NCI-H2029 treated with DMSO at 0.1 percent for 48 hours (cell line): ENCODE measurements at regions not wholly inside any gene's neighbourhood (a gene's known extent, or its start where the extent isn't known, plus 50 kb on each side); places are given as distances from the start of the nearest gene placed in this dataset.
A peak's percentile ranks its signal among the peaks of the same experiment; 100 is the strongest.

Experiments used
- DNase-seq: peaks from one replicate; lab custom pipeline; 2025; lab: John Stamatoyannopoulos, UW

DNA sequence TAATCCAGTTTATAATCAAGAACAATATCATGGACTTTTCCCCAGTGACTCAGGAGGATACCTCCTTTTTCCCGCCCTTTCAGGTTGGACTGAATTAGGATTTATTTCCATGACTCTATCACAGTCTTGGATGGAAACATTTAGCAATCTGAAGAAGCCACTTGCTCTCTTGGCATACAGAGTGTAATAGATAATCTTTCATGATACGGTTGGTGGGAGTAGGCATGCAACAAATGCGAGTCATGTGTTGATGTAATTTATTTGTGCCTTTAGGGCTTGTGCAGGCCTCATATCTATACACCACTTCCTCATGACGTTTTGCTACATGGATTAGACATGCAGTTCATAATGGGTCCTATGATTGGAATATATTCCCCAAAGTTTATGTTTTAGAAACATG lies 54.2 kb upstream of the MCTP2 start:
- no peak for DNase-seq

DNA sequence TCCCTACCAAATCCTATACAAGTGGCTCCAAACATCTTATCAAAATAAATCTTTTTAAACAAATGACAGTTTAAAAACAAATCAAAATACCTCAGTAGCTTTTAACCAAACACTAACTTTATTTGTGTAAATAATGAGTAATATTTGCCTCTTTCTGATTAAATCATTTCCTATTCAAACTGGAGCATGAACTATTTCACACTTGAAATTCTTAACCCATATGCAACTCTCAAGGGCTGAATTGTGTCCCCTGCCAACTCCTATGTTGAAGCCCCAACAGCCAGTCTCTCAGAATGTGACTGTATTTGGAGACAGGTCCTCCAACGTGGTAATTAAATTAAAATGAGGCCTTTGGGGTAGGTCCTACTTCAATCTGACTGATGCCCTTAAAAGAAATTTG lies 55.9 kb upstream of the MCTP2 start:
- DNase-seq = no peak

GRCh38 chr15:94174399-94174802 lies 57.0 kb upstream of the MCTP2 start:
- DNase-seq = no peak

DNA sequence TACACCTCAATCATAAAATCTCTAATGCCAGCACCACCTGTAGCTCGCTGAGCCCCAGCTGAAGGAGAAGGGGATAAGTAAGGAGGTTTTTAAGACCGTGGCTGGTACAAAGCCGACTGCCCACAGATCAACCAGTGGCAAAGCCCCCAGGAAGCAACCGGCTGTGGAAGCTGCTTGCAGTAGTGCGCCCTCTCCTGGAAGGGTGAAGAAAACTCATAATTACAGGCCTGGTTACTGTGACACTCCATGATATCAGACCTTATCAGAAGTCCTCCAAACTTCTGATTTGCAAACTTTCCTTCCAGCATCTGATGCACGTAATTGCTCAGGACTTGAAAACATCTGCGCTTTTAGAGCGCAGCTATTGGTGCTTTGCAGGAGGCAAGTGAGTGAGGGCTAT lies 63.1 kb upstream of the MCTP2 start:
- DNase-seq = no peak

- no peak for DNase-seq
Observed at GRCh38 chr15:94164971-94165370, 66.4 kb upstream of the MCTP2 start.

- peak; percentile 8 for DNase-seq
Observed at GRCh38 chr15:94164202-94164807, 67.1 kb upstream of the MCTP2 start.

DNA sequence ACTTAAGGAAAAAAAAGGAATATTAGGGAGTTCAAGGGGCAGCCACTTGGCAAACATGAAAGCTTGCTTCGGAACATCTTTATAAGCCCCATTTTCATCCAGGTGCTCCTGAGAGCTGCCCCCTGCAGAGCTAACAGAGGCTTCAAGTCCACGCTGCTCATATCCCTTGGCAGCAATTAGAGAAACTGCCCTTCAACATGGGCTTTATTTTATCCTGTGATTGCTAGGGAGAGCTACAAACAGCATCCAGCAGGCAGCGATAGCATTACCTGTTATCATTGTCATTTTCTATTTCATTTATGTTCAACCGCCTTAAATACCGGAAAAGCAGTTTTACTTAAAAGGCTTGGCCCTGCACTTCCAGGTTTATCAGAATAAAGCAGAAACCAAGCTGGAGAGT lies 68.4 kb upstream of the MCTP2 start:
- DNase-seq = no peak

DNA sequence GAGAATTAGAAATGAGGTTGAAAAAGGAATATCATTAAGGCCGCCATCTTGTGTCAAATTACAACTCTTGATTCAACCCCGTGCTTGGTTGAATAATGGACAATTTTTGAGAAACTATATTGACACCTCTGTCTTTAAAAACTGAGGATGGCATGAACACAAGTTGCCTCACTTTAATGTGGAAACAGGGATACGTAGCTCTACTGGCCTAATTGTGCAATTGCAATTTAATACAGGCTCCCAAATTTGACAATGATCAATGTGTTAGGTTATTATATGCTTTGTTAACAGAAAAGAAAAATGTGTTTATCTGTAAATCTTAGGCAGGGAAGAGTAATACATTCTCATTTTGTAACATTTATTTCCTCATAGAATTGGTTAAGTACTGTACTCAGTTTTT lies 77.1 kb upstream of the MCTP2 start:
- no peak for DNase-seq

DNA sequence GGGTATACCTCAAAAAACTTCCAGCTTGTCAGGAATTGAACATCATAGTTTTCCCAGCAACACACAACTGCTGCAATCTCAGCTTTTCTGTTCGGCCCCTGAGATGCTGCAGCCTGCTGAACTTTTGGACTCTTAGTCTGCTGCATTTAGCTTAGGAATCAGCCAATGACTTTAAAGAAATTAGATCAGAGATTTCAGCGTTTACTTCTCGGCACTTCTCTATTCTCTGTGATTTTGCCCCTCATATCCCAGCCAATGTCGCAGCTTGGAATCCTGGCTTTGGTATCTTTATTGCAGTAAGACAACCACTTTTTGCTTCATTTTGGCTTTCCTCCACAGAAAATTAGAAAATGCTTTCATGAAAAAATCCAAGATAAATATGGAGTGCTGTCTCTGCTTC lies 86.3 kb upstream of the MCTP2 start:
- DNase-seq = no peak

GRCh38 chr15:94141802-94142201 lies 89.6 kb upstream of the MCTP2 start:
- DNase-seq = no peak

DNA sequence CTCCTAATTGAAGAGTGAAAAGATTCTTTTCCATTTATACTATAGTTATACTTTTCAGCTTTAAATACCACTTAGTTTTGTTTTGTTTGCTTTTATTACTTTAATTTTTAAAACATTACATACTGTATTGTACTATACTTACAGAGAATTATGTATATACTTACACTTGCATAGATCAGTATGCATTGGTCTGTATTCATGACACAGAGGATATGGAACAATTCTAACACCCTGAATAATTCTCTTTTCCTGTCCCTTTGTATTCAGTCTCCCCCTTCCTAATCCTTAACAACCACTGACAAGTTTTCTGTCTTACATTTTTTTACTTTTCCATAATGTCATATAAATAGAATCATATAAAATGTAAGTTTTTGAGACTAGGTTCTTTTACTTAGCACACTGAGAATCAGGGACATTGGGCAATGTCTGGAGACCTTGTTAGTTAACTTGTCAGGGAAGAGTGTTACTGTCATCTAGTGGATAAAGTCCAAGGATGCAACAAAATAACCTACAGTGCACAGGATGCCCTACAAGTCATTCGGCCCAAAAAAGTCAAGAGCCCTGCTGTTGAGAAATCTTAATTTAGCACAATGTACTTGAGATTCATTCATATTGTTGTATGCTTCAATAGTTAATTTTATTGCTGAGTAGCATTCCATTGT lies 95.7 kb upstream of the MCTP2 start:
- no peak for DNase-seq

GRCh38 chr15:94131875-94132274 lies 99.5 kb upstream of the MCTP2 start:
- DNase-seq = no peak

DNA sequence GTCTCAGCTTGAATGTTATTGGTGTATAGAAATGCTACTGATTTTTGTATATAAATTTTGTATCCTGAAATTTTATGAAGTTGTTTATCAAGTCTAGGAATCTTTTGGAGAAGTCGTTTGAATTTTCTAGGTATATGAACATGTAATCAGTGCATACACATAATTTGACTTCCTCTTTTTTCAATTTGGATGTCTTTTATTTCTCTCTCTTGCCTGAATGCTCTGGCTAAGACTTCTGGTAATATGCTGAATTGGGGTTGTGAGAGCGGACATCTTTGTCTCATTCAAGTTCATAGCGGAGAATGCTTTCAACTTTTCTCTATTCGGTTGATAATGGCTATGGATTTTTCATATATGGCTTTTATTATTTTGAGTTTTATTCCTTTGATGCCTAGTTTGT lies 100.9 kb upstream of the MCTP2 start:
- no peak for DNase-seq

- DNase-seq = no peak
Observed at GRCh38 chr15:94127006-94127405, 104.4 kb upstream of the MCTP2 start.

- DNase-seq = no peak
Observed at GRCh38 chr15:94125698-94126097, 105.7 kb upstream of the MCTP2 start.

DNA sequence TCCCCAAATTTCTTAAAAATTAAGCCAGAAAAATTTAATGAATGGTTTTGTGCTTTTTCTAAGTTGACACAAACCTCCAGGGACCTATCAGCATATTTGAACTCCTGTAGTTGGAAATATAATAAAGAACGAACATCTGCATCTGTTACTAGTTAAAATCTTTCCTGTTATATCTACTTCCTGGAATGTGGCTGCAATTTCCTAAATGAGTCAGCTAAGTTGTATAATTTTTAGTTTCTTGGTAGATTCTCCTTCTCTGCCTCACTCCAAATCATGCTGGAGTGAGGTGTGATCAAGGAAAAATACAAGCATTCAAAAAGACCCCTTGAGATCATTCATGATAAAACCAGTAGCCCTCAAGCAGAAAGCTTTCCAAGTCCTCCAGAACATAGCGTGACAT lies 106.2 kb upstream of the MCTP2 start:
- no peak for DNase-seq

DNA sequence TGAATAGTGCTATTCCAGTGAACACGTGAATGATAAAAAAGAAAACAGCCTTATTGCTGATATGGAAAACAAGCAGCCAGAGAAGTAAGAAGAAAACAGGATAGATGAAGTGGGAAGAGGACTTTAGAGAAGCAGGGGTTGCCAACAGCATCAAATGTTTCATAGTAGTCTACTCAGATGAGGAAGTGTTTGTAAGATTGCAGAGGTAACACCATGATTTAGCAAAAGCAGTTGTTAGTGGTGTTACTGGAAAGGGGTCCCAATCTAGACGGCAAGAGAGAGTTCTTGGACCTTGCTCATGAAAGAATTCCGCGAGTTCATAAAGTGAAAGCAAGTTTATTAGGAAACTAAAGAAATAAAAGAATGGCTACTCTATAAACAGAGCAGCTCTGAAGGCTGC lies 108.8 kb upstream of the MCTP2 start:
- no peak for DNase-seq

DNA sequence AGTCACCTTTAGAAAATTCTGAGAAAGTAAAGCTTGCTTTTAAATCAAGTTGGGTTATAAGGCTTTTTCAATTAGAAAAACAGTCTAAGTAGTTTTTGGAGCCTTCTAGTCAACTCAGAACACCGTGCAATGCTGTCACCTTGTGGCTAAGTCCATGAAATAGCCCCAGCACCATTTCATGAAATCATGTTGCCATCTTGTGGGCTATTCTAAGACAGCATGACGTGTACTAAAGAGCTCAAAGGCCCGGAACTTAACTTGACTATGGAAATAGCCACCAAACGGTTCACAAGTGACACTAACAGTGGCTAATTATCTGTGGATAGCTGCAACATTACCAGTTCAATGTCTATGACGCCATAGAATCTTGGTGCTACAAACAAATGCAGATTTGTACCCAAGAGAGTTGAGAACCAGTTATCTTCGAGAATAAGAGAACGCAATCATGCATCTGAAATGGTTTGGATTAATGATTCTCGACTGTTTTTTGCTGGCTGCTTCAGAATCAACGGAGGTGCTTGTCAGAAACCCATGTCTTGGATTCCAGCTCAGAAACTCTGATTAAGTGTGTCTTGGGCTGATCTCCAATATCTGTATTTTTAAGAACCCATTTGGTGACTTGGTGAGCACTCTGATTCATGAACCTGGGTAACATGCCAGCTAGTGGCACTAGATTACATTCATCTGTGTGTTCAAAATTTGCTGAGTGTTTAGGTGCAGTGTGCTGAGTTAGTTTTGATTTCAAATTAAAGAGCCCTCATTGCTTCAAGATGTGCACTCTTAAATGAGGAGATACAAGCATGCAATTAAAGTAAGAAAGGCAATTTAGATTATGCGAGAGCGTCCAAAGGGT lies 111.2 kb upstream of the MCTP2 start:
- peak; percentile 49 for DNase-seq

DNA sequence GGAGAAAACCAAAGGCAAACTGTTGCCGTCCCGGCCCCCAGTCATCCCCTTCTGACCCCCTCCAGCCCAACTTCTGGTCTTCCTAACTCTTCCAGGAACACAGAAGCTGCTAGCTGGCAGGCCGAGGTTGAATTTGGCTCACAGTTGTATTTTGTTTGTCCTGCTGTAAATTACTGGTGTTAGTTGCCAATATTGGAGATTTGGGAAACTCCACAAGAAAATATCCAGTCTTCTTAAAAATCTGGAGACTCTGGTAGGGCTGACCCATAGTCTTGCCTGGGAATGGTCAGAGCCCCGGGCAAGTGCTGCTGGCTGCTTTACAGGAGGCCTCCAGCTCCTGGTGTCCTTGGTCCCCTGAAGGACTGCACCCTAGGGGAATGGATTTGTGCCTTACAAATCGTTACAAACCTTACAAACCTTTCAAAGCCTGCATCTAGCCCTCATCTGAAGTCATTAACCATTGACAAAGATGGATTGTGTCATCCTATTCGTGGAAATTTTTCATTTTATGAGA lies 112.0 kb upstream of the MCTP2 start:
- DNase-seq = no peak

GRCh38 chr15:94110476-94111130 lies 120.8 kb upstream of the MCTP2 start:
- no peak for DNase-seq

DNA sequence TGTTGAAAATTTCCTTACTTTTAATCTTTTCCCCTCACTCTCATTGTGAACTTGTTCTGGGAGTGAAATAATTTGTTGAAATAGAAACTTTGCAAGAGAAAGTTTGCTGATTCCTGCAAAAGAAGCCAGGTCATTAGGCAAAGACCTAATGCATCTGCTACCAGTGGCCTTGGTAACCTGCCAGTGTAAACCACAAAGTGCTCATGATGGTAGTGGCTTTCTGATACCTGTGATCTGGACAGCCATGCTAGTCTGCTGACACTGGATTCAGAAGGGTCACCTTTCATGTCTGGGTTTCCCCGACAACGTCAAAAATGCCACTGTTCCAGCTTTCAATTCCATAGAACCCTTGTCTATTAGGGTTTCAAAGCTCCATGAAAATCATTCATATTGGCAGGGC lies 123.7 kb upstream of the MCTP2 start:
- peak; percentile 8 for DNase-seq

DNA sequence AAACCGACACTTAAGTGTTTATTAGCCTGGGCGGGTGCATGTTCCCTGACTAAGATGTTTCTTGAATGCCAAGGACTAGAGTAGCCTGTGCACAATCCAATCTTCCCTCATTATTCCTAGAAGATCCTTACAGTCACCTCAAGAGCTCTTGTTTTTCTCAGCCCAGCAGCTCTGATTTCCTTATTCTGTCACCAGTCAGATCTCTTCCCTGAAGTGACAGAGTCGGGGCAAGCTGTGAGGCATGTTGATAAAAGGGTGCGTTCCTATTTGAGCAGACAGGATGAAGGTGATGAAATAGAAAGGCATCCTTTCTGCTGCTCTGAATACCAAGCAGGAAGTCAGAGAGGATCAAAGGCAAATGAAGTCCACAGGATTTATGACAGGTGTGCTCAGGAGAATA lies 125.6 kb upstream of the MCTP2 start:
- no peak for DNase-seq

- DNase-seq = peak; percentile 48
Observed at GRCh38 chr15:94100863-94101262, 130.5 kb upstream of the MCTP2 start.
